MCF 10A (cell line): ENCODE measurements at regions not wholly inside any gene's neighbourhood (a gene's known extent, or its start where the extent isn't known, plus 50 kb on each side); places are given as distances from the start of the nearest gene placed in this dataset.

Source experiments
- BruUV-seq: library from RNA; stranded (reverse); fragments of 400-500 nt; replicated peaks from 2 replicates; lab custom pipeline; 2021; lab: Mats Ljungman, UMichigan
- CTCF ChIA-PET: fragments of 300-600 bp; sonication (Branson Sonifier 250); formaldehyde crosslinking; extraction: SDS; loops from one replicate; lab custom pipeline; 2021; ENCODE audit warnings: antibody characterized with exemption, inconsistent platforms; lab: Yijun Ruan, JAX
- POLR2A ChIA-PET: fragments of 300-600, 350-650 bp; sonication (Branson Sonifier 250); formaldehyde crosslinking; extraction: SDS; loops from one replicate; lab custom pipeline; 2020; ENCODE audit warnings: antibody characterized with exemption, inconsistent platforms; lab: Yijun Ruan, JAX
- DNase-seq: peaks from one replicate; pipeline ENCODE4 v3.0.0-alpha.2; 2018; ENCODE audit not compliant: unreplicated experiment
- H3K27ac Mint-ChIP-seq: one replicate; pipeline ENCODE4 v1.8.0; 2022; ENCODE audit warnings: mild to moderate bottlenecking, low read depth, mixed read lengths; ENCODE audit not compliant: unreplicated experiment
- H3K27me3 Mint-ChIP-seq: one replicate; pipeline ENCODE4 v1.8.0; 2022; ENCODE audit warnings: mixed read lengths; ENCODE audit not compliant: insufficient read depth, unreplicated experiment
- H3K36me3 Mint-ChIP-seq: one replicate; pipeline ENCODE4 v1.8.0; 2022; ENCODE audit warnings: mild to moderate bottlenecking, moderate library complexity, mixed read lengths; ENCODE audit not compliant: insufficient read depth, unreplicated experiment
- H3K4me1 Mint-ChIP-seq: one replicate; pipeline ENCODE4 v1.8.0; 2022; ENCODE audit warnings: mixed read lengths; ENCODE audit not compliant: insufficient read depth, unreplicated experiment
- H3K4me3 Mint-ChIP-seq: one replicate; pipeline ENCODE4 v1.8.0; 2022; ENCODE audit warnings: mild to moderate bottlenecking, moderate library complexity, mixed read lengths; ENCODE audit not compliant: unreplicated experiment
- H3K9me3 Mint-ChIP-seq: one replicate; pipeline ENCODE4 v1.8.0; 2022; ENCODE audit warnings: mixed read lengths; ENCODE audit not compliant: unreplicated experiment
- intact Hi-C: fragments of 100-400 bp; cut with micrococcal nuclease; formaldehyde crosslinking; loops from 2 replicates; pipeline ENCODE4 v1.14.1; 2022
- TF ChIP-seq, protein P1 (sequence below): fragments of 200-600 bp; IDR thresholded peaks from one replicate; pipeline ENCODE4 v1.8.0; 2022; ENCODE audit warnings: antibody characterized with exemption, mild to moderate bottlenecking; ENCODE audit not compliant: unreplicated experiment

DNA sequence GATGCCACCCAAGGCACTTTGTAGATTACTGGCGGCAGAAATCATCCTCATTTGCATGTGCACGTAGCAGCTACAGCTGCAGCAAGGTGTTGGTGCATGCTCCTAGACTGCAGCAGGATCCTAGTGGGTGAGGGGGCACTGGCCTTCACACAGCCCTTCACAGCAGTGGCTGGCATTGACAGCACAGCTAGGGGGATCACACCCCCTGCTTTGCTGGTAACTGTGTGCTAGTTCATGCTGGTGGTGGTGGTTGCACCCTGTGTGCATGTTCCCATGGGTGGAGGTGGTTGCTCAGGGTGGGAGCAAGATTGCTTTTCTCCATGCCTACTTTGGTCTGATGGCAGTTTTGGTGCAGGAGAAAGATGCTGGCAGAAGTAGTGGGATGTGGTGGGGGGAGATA is 1695.1 kb upstream of the CDH6 start:
- Mint-ChIP-seq H3K36me3 (peaks cover 6% of the 10 kb centered on the region), H3K4me1 (no peaks in the 10 kb centered on the region), H3K9me3 (peaks cover 26% of the 10 kb centered on the region), H3K4me3 (no peak overlapping the region), H3K27me3 (no peaks in the 10 kb centered on the region), H3K27ac (no peak overlapping the region)
- ChIA-PET CTCF (no interaction called here), POLR2A (no interaction called here)
- BruUV-seq, result no TSS peak
- intact Hi-C loops, result no loop called here
- no peak for DNase-seq
- TF ChIP-seq, protein P1, sequence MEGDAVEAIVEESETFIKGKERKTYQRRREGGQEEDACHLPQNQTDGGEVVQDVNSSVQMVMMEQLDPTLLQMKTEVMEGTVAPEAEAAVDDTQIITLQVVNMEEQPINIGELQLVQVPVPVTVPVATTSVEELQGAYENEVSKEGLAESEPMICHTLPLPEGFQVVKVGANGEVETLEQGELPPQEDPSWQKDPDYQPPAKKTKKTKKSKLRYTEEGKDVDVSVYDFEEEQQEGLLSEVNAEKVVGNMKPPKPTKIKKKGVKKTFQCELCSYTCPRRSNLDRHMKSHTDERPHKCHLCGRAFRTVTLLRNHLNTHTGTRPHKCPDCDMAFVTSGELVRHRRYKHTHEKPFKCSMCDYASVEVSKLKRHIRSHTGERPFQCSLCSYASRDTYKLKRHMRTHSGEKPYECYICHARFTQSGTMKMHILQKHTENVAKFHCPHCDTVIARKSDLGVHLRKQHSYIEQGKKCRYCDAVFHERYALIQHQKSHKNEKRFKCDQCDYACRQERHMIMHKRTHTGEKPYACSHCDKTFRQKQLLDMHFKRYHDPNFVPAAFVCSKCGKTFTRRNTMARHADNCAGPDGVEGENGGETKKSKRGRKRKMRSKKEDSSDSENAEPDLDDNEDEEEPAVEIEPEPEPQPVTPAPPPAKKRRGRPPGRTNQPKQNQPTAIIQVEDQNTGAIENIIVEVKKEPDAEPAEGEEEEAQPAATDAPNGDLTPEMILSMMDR, result no peak

GRCh38 chr5:29485333-29485732 is 1708.2 kb upstream of the CDH6 start:
- DNase-seq, result no peak
- Mint-ChIP-seq H3K4me3 (no peak overlapping the region), H3K27ac (no peak overlapping the region), H3K9me3 (peaks cover 9% of the 10 kb centered on the region), H3K27me3 (no peaks in the 10 kb centered on the region), H3K36me3 (no peaks in the 10 kb centered on the region), H3K4me1 (no peaks in the 10 kb centered on the region)
- ChIA-PET POLR2A (no interaction called here), CTCF (no interaction called here)
- TF ChIP-seq, protein P1, result no peak
- BruUV-seq, result no TSS peak
- intact Hi-C loops, result no loop called here

- H3K36me3 Mint-ChIP-seq, result no peaks in the 10 kb centered on the region
- no TSS peak for BruUV-seq
- POLR2A ChIA-PET, result no interaction called here
Observed at GRCh38 chr5:29469581-29469980, 1723.9 kb upstream of the CDH6 start.

GRCh38 chr5:29462241-29462640 is 1731.2 kb upstream of the CDH6 start:
- Mint-ChIP-seq H3K27me3 (no peaks in the 10 kb centered on the region), H3K27ac (no peak overlapping the region), H3K36me3 (no peaks in the 10 kb centered on the region), H3K4me3 (no peak overlapping the region), H3K4me1 (no peaks in the 10 kb centered on the region), H3K9me3 (no peaks in the 10 kb centered on the region)
- intact Hi-C loops, result no loop called here
- ChIA-PET POLR2A (interaction anchor here (0.6 kb wide), 1 partner anchor 257 kb away, joined by 3 read pairs; no protein-coding TSS in a partner anchor), CTCF (no interaction called here)
- no peak for DNase-seq
- TF ChIP-seq, protein P1, result no peak
- no TSS peak for BruUV-seq

More at GRCh38 chr5:29469581-29469980, 1723.9 kb upstream of the CDH6 start:
- TF ChIP-seq, protein P1, result no peak
- Mint-ChIP-seq H3K4me3 (no peak overlapping the region), H3K4me1 (no peaks in the 10 kb centered on the region), H3K9me3 (no peaks in the 10 kb centered on the region), H3K27ac (no peak overlapping the region), H3K27me3 (no peaks in the 10 kb centered on the region)
- DNase-seq, result no peak
- CTCF ChIA-PET, result interaction anchor here (0.7 kb wide), 1 partner anchor 465 kb away, joined by 3 read pairs; no protein-coding TSS in a partner anchor
- intact Hi-C loops, result no loop called here
